Effector CD4-positive, alpha-beta T cell (primary cell): ENCODE measurements at regions not wholly inside any gene's neighbourhood (a gene's known extent, or its start where the extent isn't known, plus 50 kb on each side); places are given as distances from the start of the nearest gene placed in this dataset.
"Not testable (repeated sequence)": the region's sequence is repeated elsewhere in the genome, so short reads cannot be mapped to it uniquely, and the experiment has no call there.

Experiments
- DNase-seq: peaks from one replicate; pipeline ENCODE4 v3.0.0-alpha.2; 2020

DNA sequence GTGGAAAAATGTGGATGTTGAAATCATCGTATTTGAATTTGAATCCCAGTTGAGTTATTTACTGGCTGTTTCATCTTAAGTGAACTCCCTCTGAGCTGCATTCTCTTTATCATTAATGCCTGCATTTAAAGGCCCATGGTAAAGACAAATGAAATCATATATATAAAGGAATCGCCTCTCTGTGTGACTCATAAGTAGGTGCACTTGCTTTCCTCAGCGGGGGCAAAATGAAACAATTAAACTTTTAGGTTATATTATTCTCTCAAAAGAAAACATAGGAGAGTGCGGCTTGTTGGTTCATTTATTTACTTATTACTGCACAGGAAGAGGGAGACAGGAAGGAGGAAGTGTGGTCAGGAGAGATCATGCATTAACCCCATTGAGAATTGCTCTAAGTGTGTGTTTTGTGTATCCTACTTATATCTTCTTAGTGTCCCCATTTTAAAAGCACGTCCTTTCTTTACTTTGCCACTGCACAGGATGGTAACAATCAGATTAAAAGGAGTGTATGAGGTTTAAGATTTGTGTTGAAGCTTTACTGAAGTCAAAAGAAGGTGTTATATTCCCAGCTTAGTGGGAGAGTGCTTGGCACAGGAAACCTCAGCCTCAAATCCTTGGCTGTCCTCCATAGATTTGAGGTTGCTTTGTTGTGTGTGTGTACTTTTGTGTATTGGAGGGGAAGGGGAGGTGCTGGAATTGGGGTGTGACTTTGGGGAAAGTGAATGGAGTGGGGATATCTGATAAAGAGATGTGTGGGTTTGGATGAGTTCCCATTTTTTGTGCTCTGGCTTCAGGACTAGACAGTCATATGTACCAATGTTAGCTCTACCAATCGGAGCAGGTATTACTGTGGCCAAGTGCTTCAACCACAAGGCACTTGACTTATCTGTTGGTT, 595.8 kb upstream of the NR2F2 start:
- DNase-seq = no peak

DNA sequence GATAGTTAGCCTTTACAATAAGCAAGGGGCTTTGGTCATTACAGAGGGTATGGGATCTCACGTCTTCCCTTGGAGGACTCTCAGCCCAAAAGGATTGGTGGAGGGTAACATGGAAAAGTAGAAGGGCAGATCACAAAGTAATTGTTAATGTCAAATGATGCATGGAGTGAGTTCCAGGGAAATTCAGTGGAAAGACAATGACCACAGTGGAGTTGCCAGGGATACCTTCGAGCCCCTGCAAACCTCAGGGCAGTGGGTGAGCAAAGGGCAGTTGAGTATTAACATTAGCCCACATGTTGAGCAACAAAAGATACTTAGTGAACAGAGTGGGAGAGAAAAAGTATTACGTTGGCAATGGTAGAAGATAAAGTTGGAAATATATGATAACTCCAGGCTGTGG, 593.4 kb upstream of the NR2F2 start:
- DNase-seq = no peak

GRCh38 chr15:95739131-95739530, 591.4 kb upstream of the NR2F2 start:
- no peak for DNase-seq

DNA sequence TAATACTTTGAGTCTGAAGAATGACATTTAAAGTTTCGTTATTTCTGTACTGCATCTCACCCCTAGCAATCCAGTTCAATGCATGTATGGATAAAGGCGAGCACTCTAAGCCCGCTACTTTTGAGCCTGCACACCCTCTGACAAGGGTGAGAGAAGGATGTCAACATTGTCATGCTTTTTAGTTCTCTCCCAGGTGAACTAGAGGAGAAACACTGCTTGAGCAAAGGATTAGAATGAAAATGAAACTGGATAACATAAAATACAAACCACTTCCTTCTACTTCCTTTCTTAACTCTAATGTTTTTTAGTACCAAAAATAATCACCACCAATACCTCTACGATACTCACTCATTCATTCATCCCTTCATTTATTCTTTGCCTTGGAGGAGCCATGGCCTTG, 588.7 kb upstream of the NR2F2 start:
- DNase-seq = no peak

- no peak for DNase-seq
These were observed 588.2 kb upstream of the NR2F2 start for GRCh38 chr15:95742256-95742655.

GRCh38 chr15:95742836-95743235, 587.7 kb upstream of the NR2F2 start:
- DNase-seq = no peak

DNA sequence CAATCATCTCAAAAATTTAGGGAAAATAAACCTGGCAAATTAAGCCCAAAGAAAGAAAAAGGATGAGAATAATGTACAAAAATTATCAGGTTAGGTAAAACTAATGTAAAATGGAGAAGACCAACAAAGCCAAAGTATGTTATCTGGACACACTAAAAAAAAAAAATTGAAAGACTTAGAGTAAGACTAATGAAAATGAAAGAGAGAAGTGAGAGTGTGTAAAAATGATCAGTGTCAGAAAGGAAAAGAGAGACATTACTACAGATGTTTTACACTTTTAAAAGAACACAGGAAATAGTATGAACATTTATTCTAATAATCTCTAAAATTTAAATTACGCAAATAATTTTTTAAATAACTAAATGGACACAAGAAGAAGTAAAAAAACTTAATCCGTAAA, 573.3 kb upstream of the NR2F2 start:
- no peak for DNase-seq

- no peak for DNase-seq
These were observed 572.0 kb upstream of the NR2F2 start for GRCh38 chr15:95758451-95758850.

DNA sequence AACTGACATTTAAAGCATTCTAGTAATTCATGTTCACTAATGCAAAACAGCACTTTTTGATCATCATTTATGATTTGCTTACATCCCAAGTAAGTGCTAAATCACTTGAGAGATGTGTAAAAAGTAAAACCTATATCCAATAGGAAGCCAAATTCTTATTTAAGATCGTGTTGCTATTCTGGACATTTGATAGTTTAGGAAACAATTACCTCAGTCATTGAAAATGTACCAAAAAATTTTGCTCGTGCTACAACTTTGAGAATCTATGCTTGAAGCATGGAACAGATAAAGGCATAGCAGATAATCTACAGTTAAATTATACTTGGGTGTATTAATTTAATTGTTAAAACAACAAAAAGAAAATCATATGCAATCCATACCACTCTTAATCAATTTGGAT, 571.6 kb upstream of the NR2F2 start:
- DNase-seq = no peak

- no peak for DNase-seq
These were observed 570.0 kb upstream of the NR2F2 start for GRCh38 chr15:95760508-95760907.

DNA sequence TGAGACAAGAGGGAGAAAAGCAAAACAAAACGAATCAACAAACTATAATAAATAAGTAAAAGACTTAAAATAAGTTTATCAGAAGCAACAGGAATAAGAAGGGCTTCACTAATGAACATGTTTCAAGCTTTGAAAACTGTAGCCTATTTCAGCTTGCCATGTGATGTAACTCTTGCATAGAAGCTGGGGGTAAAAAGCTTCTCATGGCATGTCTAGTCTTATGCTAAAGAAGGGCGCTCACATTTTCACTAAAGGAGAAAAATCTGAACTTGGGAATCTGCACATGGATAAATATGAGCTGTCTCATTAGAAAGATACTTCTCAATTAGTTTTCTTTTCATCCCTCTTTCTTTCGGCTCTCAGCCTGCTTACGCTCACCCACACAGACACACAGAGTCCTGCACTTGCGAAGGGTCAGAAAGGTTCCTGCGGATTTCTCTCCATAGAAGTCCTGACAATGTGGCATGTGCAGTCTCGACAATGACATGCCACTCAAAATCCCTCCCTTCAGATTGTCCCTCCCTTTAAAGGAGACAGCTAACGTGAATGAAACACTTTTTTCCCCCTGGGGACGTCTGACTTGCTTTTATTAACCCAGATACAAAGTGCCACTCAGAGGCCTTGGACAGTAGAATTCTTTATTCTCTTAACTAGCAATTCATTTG, 568.9 kb upstream of the NR2F2 start:
- no peak for DNase-seq

- no peak for DNase-seq
These were observed 567.1 kb upstream of the NR2F2 start for GRCh38 chr15:95763426-95763825.

DNA sequence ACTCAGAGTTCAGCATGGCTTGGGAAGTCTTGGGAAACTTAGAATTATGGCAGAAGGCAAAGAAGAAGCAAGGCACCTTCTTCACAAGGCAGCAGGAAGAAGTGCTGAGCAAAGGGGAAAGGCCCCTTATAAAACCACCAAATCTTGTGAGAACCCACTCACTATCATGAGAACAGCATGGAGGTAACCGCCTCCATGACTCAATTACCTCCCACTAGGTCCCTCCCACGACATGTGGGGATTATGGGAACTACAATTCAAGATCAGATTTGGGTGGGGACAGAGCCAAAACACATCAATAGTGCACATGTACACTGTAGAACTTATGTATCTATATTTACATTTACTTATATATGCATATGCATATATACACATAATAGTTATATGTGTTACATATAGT, 565.3 kb upstream of the NR2F2 start:
- DNase-seq = no peak

DNA sequence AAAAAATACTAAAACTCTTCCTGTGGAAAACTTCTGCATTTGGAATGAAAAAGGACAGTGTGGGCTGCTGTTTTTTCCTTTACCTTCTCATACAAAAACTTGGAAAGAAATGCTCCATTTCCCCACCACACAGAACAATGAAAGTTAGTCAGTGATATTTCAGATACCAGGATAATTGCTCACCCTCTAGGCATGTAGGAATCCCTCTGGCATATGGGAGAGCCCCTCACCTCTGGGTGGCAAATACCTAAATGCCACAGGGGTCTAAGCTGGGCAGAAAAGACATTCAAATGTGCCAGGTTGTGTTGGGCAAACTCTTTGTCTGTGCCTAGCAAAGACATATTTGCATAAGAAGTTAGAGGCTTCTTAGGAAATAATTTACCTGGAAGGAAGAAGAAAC, 560.3 kb upstream of the NR2F2 start:
- DNase-seq = no peak

DNA sequence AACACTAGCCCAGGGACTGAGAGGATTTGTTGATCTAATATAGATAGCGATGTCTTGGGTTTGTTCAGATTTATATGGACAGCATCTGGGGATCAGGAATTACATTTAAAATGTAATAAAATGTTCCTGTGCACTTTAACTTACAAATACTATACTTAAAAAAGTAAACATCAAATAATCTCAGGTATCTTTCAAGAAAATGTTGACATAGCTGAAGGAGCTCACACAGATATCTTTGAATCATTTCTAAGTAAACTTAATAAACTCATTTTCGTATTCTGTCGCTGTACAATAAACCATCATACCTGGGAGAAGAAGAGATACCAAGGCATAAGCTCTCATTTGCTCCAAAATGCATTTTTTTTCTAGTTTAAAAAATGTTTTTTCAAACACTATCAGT, 557.5 kb upstream of the NR2F2 start:
- no peak for DNase-seq

- DNase-seq = no peak
These were observed 546.0 kb upstream of the NR2F2 start for GRCh38 chr15:95784508-95784907.

DNA sequence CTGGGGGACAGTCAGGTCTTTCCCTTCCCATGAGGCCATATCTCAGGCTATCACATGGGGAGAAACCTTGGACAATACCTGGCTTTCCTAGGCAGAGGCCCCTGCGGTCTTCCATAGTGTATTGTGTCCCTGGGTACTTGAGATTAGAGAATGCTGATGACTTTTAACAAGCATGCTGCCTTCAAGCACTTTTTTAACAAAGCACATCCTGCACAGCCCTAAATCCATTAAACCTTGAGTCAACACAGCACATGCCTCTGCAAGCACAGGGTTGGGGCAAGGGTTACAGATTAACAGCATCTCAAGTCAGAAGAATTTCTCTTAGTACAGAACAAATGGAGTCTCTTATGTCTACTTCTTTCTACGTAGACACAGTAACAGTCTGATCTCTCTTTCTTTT, 545.2 kb upstream of the NR2F2 start:
- not testable (repeated sequence) for DNase-seq

GRCh38 chr15:95793231-95793630, 537.3 kb upstream of the NR2F2 start:
- no peak for DNase-seq

DNA sequence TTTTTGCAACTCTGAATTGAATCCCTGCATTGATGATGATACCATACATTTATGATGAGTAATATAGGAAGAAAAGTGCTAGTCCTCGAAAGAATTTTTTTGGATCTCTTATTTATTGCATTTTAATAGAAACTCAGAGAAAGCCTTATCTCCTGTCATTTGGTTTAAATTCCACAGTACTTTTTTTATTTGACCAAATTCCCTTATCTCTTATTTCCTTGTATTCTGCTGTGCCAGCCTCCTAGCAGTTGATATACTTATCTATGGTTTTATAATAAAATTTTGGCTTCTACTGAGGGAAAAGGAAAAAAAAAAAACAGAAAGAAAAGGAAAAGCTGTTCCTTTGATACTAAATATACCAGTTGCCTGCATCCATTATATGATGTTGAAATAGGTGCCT, 535.1 kb upstream of the NR2F2 start:
- no peak for DNase-seq

GRCh38 chr15:95799286-95800200, 531.0 kb upstream of the NR2F2 start:
- no peak for DNase-seq

- DNase-seq = no peak
These were observed 526.0 kb upstream of the NR2F2 start for GRCh38 chr15:95804484-95804883.

GRCh38 chr15:95812491-95812890, 518.0 kb upstream of the NR2F2 start:
- no peak for DNase-seq

- DNase-seq = no peak
These were observed 515.6 kb upstream of the NR2F2 start for GRCh38 chr15:95814908-95815307.
